ENCODE measurements at regions not wholly inside any gene's neighbourhood (a gene's known extent, or its start where the extent isn't known, plus 50 kb on each side); places are given as distances from the start of the nearest gene placed in this dataset.

GRCh38 chr2:38464971-38465788, 88.1 kb upstream of the ATL2 start:
- no peak for TF ChIP-seq EZH2 (IDR thresholded peaks at IDR 0.05)
- no peak for TF ChIP-seq POLR2AphosphoS5 (IDR thresholded peaks at IDR 0.05; ENCODE audit: borderline replicate concordance, low read depth, low read length)
